NT2/D1 (cell line): ENCODE measurements at regions not wholly inside any gene's neighbourhood (a gene's known extent, or its start where the extent isn't known, plus 50 kb on each side); places are given as distances from the start of the nearest gene placed in this dataset.

Source experiments
- DNase-seq: peaks from one replicate; pipeline ENCODE4 v3.0.0-alpha.2; 2011; ENCODE audit warnings: low read depth, low spot score
- H3K27me3 ChIP-seq: 2 replicates; pipeline ENCODE4 v1.6.0; 2011; ENCODE audit warnings: mild to moderate bottlenecking; ENCODE audit not compliant: insufficient read length, insufficient read depth
- H3K36me3 ChIP-seq: 2 replicates; pipeline ENCODE4 v1.6.1; 2011; ENCODE audit warnings: mild to moderate bottlenecking, low read length, mixed read lengths; ENCODE audit not compliant: insufficient read depth, insufficient read length
- H3K4me1 ChIP-seq: 2 replicates; pipeline ENCODE4 v1.5.1; 2011; ENCODE audit not compliant: insufficient read depth, insufficient read length
- H3K4me3 ChIP-seq: 2 replicates; pipeline ENCODE4 v1.5.1; 2011; ENCODE audit warnings: low read depth; ENCODE audit not compliant: insufficient read length
- H3K9ac ChIP-seq: 2 replicates; pipeline ENCODE4 v1.6.0; 2011; ENCODE audit warnings: low read depth; ENCODE audit not compliant: insufficient read length
- H3K9me3 ChIP-seq: 2 replicates; pipeline ENCODE4 v1.5.1; 2011; ENCODE audit warnings: mild to moderate bottlenecking, low read length; ENCODE audit not compliant: insufficient read depth
- SUZ12 ChIP-seq: IDR thresholded peaks from 2 replicates; pipeline ENCODE4 v1.6.1; 2011; ENCODE audit not compliant: insufficient read length, insufficient read depth; ENCODE audit errors: extremely low read depth
- YY1 ChIP-seq: IDR thresholded peaks from 2 replicates; pipeline ENCODE4 v1.6.1; 2011; ENCODE audit not compliant: insufficient read length, insufficient read depth
- ZNF274 ChIP-seq: IDR thresholded peaks from 2 replicates; pipeline ENCODE4 v1.6.1; 2011; ENCODE audit warnings: mild to moderate bottlenecking, low read depth, low read length

DNA sequence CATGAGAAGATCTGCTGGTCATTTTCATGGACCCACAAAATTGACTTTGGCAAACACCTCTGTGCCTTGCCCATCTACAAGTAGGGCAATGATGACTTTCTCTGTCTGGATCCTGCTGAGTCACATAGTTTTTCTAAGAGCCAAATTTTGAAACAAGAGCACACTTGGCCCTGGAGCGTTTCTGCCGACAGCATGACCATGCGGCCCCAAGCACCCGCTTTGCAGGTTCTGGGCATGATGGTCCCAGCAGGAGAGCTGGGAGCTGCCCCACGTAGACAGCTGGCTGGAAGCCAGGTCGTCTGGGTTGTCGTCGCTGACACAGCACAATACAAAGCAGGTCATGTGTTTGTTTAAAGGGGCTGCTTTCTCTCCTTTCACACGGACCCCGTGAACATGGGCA is 159.8 kb downstream of the SYK start:
- Histone ChIP-seq H3K27me3 (no peaks in the 10 kb centered on the region), H3K4me1 (peaks cover 6% of the 10 kb centered on the region), H3K9ac (no peak overlapping the region), H3K36me3 (no peaks in the 10 kb centered on the region), H3K9me3 (no peaks in the 10 kb centered on the region), H3K4me3 (no peak overlapping the region)
- TF ChIP-seq ZNF274, result no peak
- TF ChIP-seq YY1, result no peak
- TF ChIP-seq SUZ12, result no peak
- no peak for DNase-seq

DNA sequence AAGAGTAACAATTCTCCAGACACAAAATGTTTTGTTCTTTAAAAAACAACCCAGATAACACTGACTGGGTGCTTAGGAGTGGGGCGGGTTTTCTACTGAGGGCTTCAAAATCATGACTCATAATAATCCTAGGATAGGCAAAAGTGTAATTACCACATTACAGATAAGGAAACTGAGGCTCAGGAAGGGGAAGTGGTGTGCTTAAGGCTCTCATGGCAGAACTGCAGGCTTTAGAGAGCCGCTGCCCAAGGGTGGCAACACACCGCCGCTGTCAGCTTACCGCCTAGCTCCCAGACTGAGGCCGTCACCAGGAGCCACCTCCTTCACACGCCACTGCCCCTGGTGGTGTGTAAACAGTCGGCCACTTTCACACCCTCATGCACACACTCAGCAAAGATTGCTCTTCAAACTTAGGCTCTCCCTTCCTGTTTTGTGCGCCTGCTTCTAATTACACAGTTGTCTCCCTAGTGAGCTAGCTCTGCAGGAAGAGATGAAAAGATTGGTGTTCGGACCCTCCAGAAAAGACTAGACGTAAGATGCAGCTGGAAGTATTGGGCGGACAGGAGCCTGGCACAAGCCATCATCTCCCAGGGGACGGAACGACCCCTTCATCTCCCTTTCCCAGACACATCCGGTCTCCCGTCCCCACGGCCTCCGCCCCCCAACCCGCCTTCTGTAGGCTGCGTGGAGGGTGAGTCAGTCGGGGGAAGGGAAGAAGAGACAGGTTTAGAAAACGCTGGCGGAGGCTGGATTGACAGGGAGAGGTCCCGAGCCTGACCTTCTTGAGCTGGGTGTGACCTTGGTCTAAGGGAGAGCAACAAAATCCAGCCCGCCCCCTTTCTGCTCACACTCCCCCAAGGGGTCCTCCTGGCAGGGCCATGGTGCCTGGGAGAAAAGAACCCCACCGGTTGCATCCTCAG is 162.7 kb downstream of the SYK start:
- DNase-seq, result no peak

DNA sequence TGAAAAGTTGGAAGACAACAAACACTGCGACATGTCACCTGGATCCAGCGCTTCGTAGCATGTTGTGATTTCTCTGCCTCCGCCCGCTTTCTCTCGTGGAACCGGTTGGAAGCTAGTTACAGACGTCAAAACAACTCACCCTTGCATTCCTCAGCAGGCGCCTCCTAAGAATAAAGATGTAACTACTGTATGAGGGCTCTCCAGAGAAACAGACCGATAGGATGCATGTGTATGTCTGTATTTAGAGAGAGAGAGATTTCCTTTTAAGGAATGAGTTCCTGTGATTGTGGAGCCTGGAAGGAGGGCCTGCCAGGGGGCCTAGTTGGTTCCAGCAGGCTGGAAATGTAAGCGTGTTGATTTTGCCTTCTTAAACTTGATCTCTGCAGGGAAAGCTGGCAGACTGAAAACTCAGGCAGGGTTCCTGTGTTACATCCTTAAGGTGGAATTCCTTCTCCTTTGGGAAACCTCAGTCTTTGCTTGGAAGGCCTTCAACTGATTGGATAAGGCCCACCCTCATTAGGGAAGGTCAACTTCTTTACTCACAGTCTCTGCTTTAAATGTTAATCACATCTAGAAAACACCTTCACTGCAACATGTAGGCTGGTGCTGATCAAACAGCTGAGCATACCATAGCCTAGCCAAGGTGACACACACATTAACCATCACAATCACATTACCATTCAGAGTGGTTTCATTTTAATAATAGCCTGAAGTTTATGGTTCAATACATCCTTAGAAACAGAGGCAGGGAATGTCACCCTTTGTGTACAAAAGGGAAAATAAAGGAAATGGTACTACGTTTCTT is 163.8 kb downstream of the SYK start:
- TF ChIP-seq ZNF274 (no peak), YY1 (no peak), SUZ12 (no peak)
- H3K9me3 ChIP-seq, result peaks cover 10% of the 10 kb centered on the region; the same call in 1 of the 2 replicates
- no peaks in the 10 kb centered on the region for H3K36me3 ChIP-seq
- H3K27me3 ChIP-seq, result no peaks in the 10 kb centered on the region
- no peak overlapping the region for H3K4me3 ChIP-seq
- DNase-seq, result no peak
- peaks cover 8% of the 10 kb centered on the region for H3K4me1 ChIP-seq
- H3K9ac ChIP-seq, result no peak overlapping the region

More for the DNA sequence above, 162.7 kb downstream of the SYK start:
- Histone ChIP-seq H3K4me1 (peaks cover 8% of the 10 kb centered on the region), H3K4me3 (no peak overlapping the region), H3K9ac (no peak overlapping the region), H3K9me3 (peaks cover 10% of the 10 kb centered on the region; the same call in 1 of the 2 replicates), H3K36me3 (no peaks in the 10 kb centered on the region), H3K27me3 (no peaks in the 10 kb centered on the region)
- no peak for TF ChIP-seq YY1
- no peak for TF ChIP-seq ZNF274
- TF ChIP-seq SUZ12, result no peak

DNA sequence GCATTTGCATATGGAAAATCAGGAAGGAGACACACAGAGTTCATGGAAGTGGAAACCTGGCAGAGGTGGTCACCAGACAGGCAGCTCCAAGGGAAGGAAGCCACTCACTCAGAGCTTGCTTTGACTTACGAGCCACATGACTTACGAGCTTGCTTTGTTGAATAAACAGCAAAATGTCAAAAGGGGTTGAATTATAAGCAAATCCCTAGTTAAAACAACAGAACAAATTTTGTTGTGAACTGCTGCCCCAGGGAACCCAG is 164.3 kb downstream of the SYK start:
- peaks cover 8% of the 10 kb centered on the region for H3K4me1 ChIP-seq
- no peak for DNase-seq
- H3K9me3 ChIP-seq, result peaks cover 10% of the 10 kb centered on the region; the same call in 1 of the 2 replicates
- TF ChIP-seq YY1, result no peak
- TF ChIP-seq ZNF274, result no peak
- no peak for TF ChIP-seq SUZ12
- H3K27me3 ChIP-seq, result no peaks in the 10 kb centered on the region
- H3K4me3 ChIP-seq, result no peak overlapping the region
- no peaks in the 10 kb centered on the region for H3K36me3 ChIP-seq
- no peak overlapping the region for H3K9ac ChIP-seq

DNA sequence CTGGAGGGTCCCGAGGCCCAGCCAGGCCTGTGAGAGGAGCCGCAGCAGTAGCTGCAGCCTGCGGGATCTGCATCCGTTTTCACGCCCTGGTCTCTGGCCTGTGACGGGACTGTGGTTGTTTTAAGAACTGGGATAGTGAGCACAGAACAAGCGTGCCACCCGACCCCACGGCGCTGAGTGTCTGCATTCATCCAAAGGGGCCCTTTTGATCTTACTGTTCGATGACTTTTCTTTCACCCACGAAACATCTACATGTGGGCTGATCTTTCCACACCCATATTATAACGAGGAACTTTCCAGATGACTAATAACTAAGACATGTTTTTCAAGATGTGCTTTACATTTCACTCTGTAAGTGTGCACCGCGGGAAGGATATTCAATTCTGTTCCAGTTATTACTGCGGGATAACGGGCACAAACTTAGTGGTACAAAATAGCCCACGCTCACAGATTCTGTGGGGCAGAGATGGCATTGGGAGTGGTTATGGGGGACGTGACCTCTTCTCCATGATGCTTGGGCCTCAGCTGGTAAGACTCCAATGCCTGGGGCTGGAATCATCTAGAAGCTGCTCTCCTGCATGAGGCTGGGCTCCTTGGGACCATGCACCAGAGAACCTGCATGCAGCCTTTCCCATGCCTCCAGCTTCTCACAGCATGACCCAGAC is 165.0 kb downstream of the SYK start:
- Histone ChIP-seq H3K4me3 (no peak overlapping the region), H3K4me1 (peaks cover 8% of the 10 kb centered on the region), H3K27me3 (no peaks in the 10 kb centered on the region), H3K9ac (no peak overlapping the region), H3K36me3 (no peaks in the 10 kb centered on the region), H3K9me3 (peaks cover 10% of the 10 kb centered on the region; the same call in 1 of the 2 replicates)
- no peak for DNase-seq
- no peak for TF ChIP-seq YY1
- no peak for TF ChIP-seq SUZ12
- TF ChIP-seq ZNF274, result no peak

DNA sequence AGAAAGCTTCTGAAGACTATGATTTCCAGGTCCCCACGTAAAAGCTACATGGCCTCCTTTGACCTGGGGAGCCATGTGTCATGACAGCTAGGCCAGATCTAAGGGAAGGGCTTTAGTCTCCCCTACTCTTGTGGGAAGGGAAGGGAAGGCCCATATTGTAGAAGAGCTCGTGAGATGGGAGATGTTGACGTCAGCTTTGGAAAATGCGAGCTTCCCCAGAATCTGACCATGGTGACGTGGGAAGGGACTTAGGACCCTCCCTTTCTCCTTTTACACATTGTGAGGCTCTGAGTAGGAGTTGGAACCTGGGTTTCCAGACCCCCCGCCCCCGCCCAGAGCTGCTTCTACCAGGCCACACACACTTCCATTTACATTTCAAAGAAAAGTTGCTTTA is 165.5 kb downstream of the SYK start:
- Histone ChIP-seq H3K4me1 (peaks cover 8% of the 10 kb centered on the region), H3K27me3 (no peaks in the 10 kb centered on the region), H3K9ac (no peak overlapping the region), H3K9me3 (peaks cover 10% of the 10 kb centered on the region; the same call in 1 of the 2 replicates), H3K4me3 (no peak overlapping the region), H3K36me3 (no peaks in the 10 kb centered on the region)
- TF ChIP-seq ZNF274 (no peak), SUZ12 (no peak), YY1 (no peak)
- peak; percentile 46 for DNase-seq
